ENCODE measurements at regions not wholly inside any gene's neighbourhood (a gene's known extent, or its start where the extent isn't known, plus 50 kb on each side); places are given as distances from the start of the nearest gene placed in this dataset.

DNA sequence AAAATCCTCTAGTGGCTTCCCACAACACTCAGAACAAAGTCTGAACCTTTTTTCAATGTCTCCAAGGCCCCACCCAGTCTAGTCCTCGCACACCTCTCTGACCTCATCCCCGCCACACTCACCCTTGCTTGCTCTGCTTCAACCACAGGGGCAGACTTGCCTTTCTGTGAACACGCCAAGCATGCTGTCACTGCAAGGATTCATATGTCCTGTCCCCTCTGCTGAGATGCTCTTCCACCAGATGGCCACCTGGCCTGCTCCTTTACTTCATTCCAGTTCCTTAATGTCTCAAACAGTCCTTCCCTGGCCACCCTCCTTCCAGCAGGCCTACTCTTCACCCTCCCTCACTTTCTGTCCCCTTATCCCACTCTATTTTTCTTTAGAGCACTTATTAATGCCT, 60.6 kb upstream of the ARHGAP20 start:
- Histone ChIP-seq H3K4me3 (ENCODE audit: low read depth, low read length) (no peak overlapping the region), H3K27me3 (ENCODE audit: control insufficient read depth, insufficient read depth, low read length) (no peaks in the 10 kb centered on the region), H3K27ac (no peak overlapping the region), H3K9me3 (ENCODE audit: control insufficient read depth, low read length) (no peaks in the 10 kb centered on the region), H3K4me1 (no peaks in the 10 kb centered on the region), H3K4me2 (ENCODE audit: low read length) (no peak overlapping the region), H2AFZ (no peak overlapping the region), H3K79me2 (no peaks in the 10 kb centered on the region), H3K9ac (no peak overlapping the region), H3K36me3 (ENCODE audit: control insufficient read depth, insufficient read depth, low read length) (no peaks in the 10 kb centered on the region)
- TF ChIP-seq, protein P1, sequence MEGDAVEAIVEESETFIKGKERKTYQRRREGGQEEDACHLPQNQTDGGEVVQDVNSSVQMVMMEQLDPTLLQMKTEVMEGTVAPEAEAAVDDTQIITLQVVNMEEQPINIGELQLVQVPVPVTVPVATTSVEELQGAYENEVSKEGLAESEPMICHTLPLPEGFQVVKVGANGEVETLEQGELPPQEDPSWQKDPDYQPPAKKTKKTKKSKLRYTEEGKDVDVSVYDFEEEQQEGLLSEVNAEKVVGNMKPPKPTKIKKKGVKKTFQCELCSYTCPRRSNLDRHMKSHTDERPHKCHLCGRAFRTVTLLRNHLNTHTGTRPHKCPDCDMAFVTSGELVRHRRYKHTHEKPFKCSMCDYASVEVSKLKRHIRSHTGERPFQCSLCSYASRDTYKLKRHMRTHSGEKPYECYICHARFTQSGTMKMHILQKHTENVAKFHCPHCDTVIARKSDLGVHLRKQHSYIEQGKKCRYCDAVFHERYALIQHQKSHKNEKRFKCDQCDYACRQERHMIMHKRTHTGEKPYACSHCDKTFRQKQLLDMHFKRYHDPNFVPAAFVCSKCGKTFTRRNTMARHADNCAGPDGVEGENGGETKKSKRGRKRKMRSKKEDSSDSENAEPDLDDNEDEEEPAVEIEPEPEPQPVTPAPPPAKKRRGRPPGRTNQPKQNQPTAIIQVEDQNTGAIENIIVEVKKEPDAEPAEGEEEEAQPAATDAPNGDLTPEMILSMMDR (IDR thresholded peaks at IDR 0.05): no peak

DNA sequence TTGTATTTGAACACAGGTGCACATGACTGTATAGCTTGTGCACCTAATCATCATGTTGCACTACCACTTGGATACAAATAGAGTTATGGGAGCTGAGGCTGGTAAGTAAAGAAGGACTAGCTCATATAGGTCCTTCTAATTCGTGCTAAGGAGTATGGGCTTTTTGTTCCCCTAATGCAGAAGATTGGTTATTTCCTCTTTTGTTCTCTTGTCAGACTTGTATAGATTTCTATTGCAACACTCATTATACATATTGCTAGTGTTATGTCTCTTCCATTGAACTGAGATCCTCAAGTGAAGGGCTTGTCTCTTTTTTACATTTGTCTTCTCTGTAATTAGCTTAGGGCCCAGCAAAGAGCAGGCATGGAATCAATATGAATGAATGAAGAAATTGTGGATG, 54.1 kb upstream of the ARHGAP20 start:
- Histone ChIP-seq H3K4me3 (ENCODE audit: low read depth, low read length) (no peak overlapping the region), H3K4me1 (no peaks in the 10 kb centered on the region), H3K27ac (no peak overlapping the region), H2AFZ (no peak overlapping the region), H3K79me2 (no peaks in the 10 kb centered on the region), H3K36me3 (ENCODE audit: control insufficient read depth, insufficient read depth, low read length) (no peaks in the 10 kb centered on the region), H3K27me3 (ENCODE audit: control insufficient read depth, insufficient read depth, low read length) (no peaks in the 10 kb centered on the region), H3K9ac (no peak overlapping the region), H3K4me2 (ENCODE audit: low read length) (no peak overlapping the region), H3K9me3 (ENCODE audit: control insufficient read depth, low read length) (no peaks in the 10 kb centered on the region)
- TF ChIP-seq, protein P1 (IDR thresholded peaks at IDR 0.05): no peak

DNA sequence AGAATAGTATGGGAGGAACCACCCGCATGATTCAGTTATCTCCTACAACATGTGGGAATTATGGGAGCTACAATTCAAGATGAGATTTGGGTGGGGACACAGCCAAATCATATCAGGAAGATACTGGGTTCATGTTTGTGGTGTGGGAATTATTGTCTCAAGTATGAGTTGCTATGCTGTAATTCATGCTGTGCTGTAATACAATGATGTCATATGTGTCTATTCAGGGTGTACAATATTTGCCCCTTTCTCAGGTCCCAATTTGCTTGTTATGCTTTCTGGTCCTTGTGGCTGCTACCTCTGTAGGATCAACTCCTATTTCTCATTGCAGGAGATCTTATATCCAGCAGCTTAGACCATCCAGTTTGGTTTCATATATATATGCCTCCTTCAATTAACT, 52.2 kb upstream of the ARHGAP20 start:
- Histone ChIP-seq H3K9ac (no peak overlapping the region), H3K27me3 (ENCODE audit: control insufficient read depth, insufficient read depth, low read length) (no peaks in the 10 kb centered on the region), H3K9me3 (ENCODE audit: control insufficient read depth, low read length) (no peaks in the 10 kb centered on the region), H3K4me3 (ENCODE audit: low read depth, low read length) (no peak overlapping the region), H3K79me2 (no peaks in the 10 kb centered on the region), H3K27ac (no peak overlapping the region), H3K4me1 (no peaks in the 10 kb centered on the region), H3K36me3 (ENCODE audit: control insufficient read depth, insufficient read depth, low read length) (no peaks in the 10 kb centered on the region), H3K4me2 (ENCODE audit: low read length) (no peak overlapping the region), H2AFZ (no peak overlapping the region)
- TF ChIP-seq, protein P1 (IDR thresholded peaks at IDR 0.05): no peak

DNA sequence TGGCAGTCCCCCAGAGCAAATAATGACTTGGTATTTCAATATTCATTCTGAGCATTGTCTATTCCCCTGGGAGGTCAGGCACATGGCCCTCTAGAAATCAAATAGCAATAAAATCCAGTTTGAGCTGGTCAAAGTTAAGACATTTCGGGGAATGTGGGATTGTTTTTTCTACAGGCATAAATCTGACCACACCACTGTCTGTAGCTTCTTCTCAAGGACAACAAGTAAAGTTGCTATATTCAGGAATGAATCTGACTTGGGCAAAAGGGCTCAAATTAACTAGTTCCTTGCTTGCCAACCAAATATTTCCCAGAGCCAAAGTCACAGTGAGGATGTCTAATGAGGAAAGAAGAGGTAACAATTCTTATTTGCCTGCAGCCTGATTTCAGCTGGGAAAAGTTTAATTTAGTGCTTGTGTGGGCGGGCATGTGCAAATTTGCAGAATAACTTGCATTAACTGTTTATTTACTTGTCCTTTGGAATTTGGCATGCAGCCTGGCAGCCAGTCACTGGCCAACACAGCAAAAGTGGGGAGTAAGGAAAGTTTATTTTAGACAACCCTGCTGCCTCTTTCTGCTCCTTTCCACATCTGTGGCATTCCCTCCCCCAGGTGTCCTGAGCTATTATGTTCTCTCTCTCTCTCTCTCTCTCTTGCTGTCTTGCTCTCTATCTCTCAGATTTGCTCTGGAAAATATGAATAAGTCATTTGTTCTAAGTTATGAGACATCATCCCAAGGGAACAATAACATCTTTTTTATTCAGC, 51.2 kb upstream of the ARHGAP20 start:
- Histone ChIP-seq H2AFZ (no peak overlapping the region), H3K79me2 (no peaks in the 10 kb centered on the region), H3K4me1 (no peaks in the 10 kb centered on the region), H3K9ac (no peak overlapping the region), H3K4me2 (ENCODE audit: low read length) (no peak overlapping the region), H3K4me3 (ENCODE audit: low read depth, low read length) (no peak overlapping the region), H3K9me3 (ENCODE audit: control insufficient read depth, low read length) (no peaks in the 10 kb centered on the region), H3K36me3 (ENCODE audit: control insufficient read depth, insufficient read depth, low read length) (no peaks in the 10 kb centered on the region), H3K27ac (no peak overlapping the region), H3K27me3 (ENCODE audit: control insufficient read depth, insufficient read depth, low read length) (no peaks in the 10 kb centered on the region)
- TF ChIP-seq, protein P1 (IDR thresholded peaks at IDR 0.05): no peak

DNA sequence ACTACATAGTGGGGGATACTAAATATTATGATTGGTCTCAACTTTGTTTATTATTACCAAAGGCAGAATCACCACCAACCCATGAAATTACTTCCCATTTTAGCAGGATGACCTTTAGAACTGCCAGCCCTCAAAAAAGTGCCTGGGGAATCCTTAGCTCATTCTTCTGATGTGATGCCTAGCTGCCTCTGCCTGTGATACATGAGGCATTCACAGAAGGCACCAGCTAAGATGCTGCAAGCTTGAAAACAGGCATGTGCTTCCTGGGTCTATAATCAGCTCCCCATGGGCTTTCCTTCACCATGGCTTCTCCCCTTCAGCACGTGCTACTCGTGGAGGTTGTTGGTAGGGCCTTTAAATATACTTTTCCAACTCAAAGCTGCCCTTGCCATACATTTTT, 50.4 kb upstream of the ARHGAP20 start:
- H3K27me3 ChIP-seq (ENCODE audit: control insufficient read depth, insufficient read depth, low read length): no peaks in the 10 kb centered on the region
- no peak overlapping the region for H2AFZ ChIP-seq
- no peaks in the 10 kb centered on the region for H3K9me3 ChIP-seq (ENCODE audit: control insufficient read depth, low read length)
- TF ChIP-seq, protein P1 (IDR thresholded peaks at IDR 0.05): no peak
- no peaks in the 10 kb centered on the region for H3K79me2 ChIP-seq
- no peak overlapping the region for H3K27ac ChIP-seq
- H3K4me2 ChIP-seq (ENCODE audit: low read length): no peak overlapping the region
- no peak overlapping the region for H3K9ac ChIP-seq
- no peaks in the 10 kb centered on the region for H3K36me3 ChIP-seq (ENCODE audit: control insufficient read depth, insufficient read depth, low read length)
- no peaks in the 10 kb centered on the region for H3K4me1 ChIP-seq
- H3K4me3 ChIP-seq (ENCODE audit: low read depth, low read length): no peak overlapping the region
